Anterior cingulate cortex (tissue), 58 donors: ENCODE measurements at regions not wholly inside any gene's neighbourhood (a gene's known extent, or its start where the extent isn't known, plus 50 kb on each side); places are given as distances from the start of the nearest gene placed in this dataset.
A peak's percentile ranks its signal among the peaks of the same experiment; 100 is the strongest.

Source experiments
- DNase-seq, 58 donors: peaks; one replicate each; lab custom pipeline; 2025; lab: John Stamatoyannopoulos, UW

DNA sequence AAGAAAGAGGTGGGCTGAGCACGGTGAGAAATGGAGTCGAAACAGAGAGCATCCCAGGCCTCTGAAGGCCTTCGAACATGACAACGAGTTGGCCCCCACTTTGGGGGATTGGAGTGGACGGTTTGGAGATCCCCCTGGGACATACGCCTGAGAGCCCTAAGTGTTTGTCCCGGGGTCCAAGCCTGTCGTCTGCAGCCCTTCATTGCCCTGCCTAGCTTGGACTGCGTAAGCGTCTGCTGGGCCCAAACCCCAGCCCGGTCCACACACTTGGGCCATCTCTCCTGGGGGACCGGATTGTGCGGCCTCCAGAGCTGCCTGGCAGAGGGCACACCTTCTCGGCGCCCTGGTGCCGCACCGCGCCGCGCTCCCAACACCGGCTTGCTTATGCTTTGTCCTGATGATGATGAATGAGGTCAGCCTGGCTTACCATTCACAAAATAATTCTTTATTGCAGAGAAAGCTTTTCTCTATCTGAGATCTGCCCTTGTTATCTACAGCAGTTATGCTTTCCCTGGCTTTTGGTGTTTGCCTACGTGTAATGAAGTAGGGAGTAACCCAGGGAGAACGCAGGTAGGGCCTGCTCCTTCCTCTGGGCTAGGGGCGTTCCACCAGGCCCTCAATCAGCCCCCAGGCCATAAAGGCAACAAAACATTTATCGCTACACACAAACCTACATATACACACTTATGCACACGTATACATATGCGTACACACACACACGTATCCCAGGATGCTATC is 85.9 kb upstream of the PPARA start:
- DNase-seq: peak in 1 of 58 donors; percentile 39

DNA sequence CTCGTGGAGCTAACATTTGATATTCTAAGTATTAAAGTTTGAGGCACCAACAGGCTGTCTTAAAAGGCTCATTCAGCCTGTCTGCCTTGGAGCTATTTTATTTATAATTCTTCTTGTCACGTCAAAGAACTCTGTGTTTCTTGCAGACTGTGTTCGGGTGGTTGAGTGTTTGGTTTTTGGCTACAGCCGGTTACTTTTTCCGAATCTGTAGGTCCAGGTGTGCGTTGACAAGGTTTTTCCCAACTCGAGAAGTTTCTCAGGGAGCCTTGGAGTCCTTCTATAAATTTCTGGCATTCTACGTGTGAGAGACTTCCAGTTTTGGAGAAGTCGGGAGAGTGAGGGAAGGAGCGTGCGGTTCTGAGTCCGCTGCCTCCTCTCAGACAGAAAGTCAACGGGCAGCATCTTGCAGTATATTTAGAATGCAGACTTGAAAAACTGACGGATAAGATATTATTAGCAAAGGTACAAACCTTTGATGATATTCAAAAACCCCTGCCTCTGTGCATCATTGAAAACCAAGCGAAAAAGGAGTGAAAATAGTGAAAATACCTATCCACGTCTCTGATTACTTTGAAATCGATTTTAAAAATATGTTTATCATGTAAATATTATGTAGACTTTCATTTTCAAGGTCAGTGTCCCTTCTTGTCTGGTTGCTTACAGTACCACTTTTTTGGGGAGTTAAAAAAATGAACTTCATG is 85.2 kb upstream of the PPARA start:
- peak in 2 of 58 donors; percentile 33 to 65 for DNase-seq

DNA sequence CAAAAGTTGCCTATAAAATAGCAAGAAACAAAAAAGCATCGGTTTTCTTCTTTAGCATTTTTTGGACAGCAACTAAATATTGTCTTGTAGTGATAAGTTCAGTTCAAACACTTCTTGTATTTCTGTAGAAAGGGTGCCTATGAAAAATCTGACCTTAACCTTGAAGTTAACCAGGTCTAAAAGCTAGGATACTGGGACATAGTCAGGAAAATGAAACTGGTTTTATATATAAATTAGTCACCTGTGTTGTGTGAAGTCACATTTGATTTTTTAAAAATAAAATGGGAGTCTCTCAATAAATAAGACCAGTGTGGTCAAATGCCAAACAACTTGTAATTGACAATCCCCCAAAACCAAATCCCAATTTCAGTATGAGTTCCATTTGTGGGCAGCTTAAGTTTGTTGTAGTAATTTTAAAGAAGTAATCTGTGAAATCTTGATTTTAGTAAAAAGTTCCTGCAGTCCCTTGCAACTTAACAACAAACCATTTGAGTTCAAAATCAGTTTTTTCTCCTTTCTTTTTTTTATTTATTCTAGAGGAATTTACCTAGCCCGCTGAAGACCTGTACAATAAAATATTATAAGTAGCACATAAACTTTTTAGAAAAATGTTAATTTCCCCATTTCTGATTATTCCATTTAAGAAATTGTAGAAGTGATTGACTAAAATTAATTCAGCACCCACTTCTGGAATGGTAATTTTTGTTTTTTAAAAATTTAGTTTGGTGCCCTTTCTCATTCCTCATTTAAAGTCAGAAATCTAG is 84.5 kb upstream of the PPARA start:
- DNase-seq: no peak

- DNase-seq: peak in 1 of 58 donors; percentile 38
Observed at GRCh38 chr22:46066691-46067090, 83.6 kb upstream of the PPARA start.

DNA sequence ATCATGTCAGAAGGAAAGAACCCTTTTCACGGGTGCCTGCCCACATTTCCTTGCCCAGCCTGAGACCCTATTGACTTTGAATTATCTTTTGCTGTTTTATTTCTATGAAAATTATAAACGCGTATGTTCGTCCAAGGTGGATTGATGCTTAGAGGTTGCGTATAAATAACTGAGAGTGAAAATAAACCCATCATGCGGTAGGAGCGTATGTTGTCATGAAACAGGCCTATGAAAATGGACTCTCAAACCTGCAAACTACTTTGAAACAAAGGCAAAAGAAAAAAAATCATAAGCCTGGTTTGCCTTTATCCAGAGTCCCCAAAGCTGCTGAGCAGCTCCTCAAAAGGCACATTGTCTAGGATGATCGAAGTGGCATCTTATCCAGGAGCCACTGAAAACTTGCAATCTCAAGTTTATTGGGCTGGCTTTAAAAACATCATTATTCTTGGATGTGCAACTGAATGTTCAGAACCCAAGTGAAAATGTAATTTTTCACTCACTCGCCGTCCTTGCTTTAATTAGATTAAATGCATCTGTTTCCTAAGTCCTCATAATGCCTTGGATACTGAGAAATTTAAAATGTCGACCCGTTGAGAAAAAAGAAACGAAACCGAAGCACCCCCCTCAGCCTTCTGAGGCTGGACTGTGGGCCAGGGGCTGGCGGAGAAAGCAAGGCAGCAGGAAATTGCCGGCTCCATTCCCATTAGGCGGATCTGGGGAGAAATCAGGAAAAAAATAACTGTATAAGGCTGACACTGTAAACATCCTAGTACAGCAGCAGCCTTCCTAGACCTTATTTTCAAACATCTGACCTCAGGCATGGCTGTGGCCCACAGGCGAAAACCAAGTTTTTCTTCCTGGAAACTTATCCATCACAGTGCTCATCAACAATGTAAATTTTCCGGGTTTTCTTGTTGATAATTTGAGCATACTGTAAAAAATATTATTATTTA is 82.9 kb upstream of the PPARA start:
- no peak for DNase-seq

DNA sequence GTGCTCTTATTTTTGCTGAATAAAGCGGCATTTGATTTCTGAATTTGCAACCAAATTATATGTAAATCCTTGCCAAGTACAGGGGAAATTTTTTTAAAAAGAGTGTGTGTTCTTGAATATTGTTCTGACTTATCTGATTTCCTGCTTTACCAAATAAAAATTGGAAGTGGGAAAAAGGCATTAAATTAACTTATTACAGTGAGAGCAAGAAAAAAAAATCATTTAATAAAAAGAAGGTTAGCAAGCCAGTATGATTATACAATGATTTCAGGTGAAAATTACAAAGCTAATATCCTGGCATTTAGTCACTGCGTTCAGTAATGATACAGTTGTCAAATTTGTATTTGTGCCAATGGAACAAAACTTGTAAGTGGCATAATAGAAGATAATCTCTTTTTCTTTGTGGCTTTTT is 82.1 kb upstream of the PPARA start:
- no peak for DNase-seq

GRCh38 chr22:46068593-46069491 is 81.5 kb upstream of the PPARA start:
- no peak for DNase-seq

DNA sequence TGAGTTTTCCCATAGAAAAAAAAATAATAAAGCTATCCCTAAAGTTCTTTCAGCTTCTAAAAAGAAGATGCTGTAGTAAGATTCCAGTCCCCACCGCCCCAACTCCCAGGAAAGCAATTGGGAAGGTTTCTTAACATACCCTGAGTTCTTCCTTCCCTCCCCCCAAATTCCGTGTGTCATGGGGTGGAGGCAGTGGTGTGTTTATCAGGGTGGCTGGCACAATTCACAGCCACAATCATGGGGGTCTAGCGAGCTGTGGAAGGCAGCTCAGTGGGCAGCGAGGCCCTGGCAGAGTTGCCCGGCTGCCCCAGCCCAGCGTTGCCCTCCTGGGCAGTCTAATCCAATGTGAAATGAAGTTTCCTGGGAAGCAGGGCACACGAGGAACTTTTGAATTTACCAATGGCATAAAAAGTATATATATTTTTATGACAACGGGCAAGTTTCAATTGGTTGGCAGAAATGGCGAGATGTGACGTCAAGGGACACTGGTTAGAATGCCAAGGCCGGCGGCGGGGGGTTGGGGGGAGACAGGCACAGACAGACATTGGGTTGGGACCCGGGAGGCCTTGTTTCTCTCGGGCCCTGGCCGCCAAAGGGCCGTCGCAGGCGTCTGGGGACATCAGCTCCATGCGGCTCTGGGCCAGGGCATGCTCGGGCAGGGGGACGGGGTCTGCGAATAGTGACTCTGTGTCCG is 80.7 kb upstream of the PPARA start:
- DNase-seq: peak in 55 of 58 donors; percentile 55 to 94 (median 86)

GRCh38 chr22:46070215-46070802 is 80.0 kb upstream of the PPARA start:
- DNase-seq: peak in 2 of 58 donors; percentile 52 to 82

DNA sequence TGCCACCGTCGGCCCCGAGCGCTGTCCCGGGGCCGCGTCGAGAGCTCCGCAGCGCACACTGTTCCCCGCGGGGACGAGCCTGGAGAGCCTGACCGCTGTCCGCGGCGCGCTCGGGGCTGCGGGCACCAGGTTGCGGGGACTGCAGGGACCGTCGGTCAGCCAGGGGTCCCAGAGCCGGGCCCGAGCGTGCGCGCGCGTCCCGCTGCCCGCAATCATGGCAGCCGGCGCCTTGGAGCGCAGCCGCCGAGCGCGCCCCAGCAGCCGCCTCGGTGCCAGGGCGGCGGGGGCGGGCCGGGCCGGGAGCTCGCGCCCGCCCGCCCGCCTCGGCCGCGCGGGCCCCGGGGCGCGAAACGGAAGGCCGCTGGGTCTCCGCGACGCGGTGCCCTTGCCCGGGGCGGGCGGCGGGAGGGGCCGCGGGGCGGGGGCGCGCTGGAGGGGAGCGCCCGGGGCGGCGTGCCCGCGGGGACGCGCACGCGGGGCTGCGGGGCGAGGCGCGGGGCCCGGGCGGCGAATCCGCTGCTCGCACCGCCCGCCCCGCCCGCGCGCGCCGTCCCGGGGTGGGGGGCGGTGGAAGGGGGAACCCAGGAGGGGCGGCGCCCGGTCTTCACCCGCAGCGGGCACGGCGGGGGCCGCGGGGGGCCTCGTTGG is 79.4 kb upstream of the PPARA start:
- peak in 26 of 58 donors; percentile 76 to 96 (median 90) for DNase-seq

DNA sequence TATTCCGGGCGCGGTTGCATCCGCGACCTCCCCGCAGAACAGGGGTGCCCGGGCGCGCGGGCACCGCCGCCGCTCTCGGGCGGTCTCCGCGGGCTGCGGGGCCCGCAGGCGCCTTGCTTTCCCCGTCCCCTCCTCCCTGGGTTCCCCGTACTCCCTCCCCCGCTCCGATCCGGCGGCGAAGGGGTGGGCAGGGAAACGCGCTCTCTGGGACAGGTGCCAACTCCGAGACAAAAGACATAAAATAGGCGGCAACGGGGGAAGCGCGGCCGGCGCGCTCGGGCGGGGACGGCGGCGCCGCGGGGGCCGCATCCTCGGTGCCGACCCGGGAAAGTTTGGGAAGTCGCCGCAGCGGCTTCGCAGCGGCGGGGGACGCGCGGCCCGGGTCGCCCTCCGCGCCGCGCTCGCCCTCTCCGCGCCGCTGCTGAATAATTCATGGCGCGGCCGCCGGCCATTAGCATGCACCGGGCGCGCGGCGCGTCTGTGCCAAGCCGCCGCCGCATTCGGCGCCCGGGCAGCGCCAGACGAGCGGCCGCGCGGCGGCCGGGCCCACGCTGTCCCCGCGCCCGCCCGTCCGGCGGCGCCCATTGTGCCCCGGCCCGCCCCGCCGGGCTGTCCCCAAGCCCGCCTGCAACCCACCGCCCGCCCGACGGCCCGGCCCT is 78.7 kb upstream of the PPARA start:
- DNase-seq: peak in 54 of 58 donors; percentile 57 to 96 (median 89)

DNA sequence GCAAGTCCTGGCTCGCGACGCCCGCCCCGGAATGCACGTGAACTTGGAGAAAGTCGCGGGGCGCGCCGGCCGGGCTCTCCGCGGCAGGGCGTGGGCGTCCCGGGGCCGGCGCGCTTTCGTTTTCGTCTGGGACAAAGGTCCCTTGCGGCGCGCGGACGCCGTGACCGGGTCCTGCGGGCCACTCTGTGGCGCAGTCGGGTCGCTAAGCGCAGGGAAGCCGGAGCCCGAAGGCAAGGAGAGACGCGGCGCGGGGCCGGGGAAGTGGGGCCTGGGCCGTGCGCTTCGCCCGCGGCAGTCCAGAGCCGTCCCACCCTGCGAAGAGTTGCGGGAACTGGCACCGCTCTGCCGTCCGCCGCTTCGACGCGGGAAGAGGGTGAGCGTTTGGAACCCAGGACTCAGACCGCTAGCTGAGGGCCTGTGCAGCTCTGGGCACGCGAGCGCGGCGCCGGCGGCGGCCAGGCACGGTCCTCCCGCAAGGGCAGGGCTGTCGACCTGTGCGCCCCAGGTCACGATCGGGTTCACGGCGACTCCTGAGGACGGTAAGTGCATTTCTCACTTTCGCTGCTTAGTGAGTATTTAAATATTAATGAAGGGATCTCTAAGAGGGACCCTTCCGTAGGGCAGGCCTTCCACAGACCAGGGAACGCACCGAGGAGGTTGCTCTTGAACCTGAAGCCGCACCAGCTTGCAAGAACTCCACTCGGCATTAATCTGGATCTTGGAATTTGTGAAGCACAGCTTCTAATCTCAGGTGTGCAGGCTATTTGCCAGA is 78.0 kb upstream of the PPARA start:
- DNase-seq: peak in 1 of 58 donors; percentile 65

DNA sequence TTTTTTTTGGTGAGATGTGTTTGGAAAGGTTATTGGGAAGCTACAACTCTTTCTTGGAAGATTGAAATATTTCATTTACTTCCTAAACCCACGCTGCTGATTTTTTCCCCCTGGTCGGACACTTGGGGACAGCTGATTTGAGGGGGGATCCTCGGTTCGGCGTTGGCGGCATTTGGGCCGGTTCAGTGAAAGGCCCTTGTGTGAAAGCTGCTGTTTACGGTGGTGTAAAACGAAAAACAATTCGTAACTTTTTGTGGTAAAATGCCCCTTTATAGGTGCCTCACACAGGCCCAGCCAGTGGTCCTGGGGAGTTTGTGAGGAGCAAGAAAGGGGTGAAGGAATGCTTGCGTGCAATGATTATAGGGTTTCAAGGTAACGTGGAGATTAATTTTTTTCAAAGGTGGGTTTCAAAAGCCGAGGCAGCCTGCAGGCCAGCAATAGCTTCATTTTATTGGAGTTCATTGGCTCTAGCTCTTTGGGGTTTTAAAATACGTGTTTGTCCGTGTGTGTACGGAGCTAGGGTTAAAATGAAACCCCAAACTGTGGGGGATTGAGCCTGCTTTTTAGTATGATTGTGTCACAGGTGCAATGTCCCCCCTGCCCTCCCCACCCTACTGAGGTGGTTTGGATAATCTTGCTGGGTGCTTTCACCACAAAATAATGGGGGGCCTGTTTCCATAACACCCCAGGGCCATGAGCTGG is 77.2 kb upstream of the PPARA start:
- no peak for DNase-seq

GRCh38 chr22:46073683-46074504 is 76.4 kb upstream of the PPARA start:
- peak in 16 of 58 donors; percentile 41 to 77 (median 58) for DNase-seq
